ENCODE measurements at regions not wholly inside any gene's neighbourhood (a gene's known extent, or its start where the extent isn't known, plus 50 kb on each side); places are given as distances from the start of the nearest gene placed in this dataset.

DNA sequence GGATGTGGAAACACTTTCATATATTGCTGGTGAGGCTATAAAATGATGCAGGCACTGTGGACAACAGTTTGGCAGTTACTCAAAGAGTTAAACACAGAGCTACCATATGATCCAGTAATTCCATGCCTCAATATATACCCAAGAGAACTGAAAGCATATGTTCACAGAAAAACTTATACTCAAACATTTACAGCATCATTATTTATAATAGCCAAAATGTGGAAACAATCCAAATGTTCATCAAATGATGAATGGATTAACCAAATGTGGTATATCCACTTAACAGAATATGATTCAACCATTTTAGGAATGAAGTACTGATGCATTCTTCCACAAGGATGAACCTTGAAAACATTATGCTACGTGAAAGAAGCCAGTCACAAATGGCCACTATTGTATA is 603.8 kb downstream of the IQCM start:
- TF ChIP-seq, protein P1, sequence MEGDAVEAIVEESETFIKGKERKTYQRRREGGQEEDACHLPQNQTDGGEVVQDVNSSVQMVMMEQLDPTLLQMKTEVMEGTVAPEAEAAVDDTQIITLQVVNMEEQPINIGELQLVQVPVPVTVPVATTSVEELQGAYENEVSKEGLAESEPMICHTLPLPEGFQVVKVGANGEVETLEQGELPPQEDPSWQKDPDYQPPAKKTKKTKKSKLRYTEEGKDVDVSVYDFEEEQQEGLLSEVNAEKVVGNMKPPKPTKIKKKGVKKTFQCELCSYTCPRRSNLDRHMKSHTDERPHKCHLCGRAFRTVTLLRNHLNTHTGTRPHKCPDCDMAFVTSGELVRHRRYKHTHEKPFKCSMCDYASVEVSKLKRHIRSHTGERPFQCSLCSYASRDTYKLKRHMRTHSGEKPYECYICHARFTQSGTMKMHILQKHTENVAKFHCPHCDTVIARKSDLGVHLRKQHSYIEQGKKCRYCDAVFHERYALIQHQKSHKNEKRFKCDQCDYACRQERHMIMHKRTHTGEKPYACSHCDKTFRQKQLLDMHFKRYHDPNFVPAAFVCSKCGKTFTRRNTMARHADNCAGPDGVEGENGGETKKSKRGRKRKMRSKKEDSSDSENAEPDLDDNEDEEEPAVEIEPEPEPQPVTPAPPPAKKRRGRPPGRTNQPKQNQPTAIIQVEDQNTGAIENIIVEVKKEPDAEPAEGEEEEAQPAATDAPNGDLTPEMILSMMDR (IDR thresholded peaks at IDR 0.05): no peak
- no peak for TF ChIP-seq POLR2A (IDR thresholded peaks at IDR 0.05)

Measured in esophagus squamous epithelium (tissue), 4 donors.